ENCODE measurements at regions not wholly inside any gene's neighbourhood (a gene's known extent, or its start where the extent isn't known, plus 50 kb on each side); places are given as distances from the start of the nearest gene placed in this dataset.
A peak's percentile ranks its signal among the peaks of the same experiment; 100 is the strongest.

DNA sequence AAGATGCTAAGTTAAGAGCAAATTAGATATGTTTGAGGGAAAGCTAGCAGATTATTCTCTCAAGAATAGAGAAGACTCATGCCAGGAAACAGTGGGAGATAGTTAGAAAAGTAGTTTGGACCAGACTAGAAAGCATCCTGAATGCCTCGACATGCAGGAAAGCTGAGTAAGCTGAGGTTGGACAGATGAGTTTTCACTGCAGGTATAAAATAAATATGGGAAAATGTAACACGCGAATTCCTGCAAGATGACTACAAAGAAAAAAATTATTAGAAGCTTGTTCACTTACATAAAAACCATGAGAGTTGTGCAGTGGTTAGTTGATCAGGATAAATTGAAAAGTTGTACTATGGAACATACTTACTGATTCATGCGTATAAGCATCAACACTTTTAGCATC is 484.2 kb upstream of the MANEA start:
- Histone ChIP-seq H2BK120ac (ENCODE audit: low read depth, low read length) (no peak overlapping the region), H4K8ac (ENCODE audit: low read depth, low read length) (no peak overlapping the region), H3K4ac (ENCODE audit: low read length) (no peak overlapping the region), H2BK5ac (ENCODE audit: low read length) (no peak overlapping the region), H3K18ac (ENCODE audit: low read length) (no peak overlapping the region), H3K4me2 (ENCODE audit: insufficient read depth, low read length, poor library complexity, severe bottlenecking) (no peak overlapping the region), H2BK12ac (ENCODE audit: low read length) (no peak overlapping the region), H2BK15ac (ENCODE audit: low read length) (no peak overlapping the region), H3K4me3 (ENCODE audit: low read length in 2 of 2) (no peak overlapping the region), H3K36me3 (replicated peaks in 1 of 2; ENCODE audit: control insufficient read depth in 2 of 2, insufficient read depth in 2 of 2, low read length in 2 of 2) (no peaks in the 10 kb centered on the region), H3K23ac (ENCODE audit: low read depth, low read length, poor library complexity) (no peak overlapping the region), H3K27me3 (ENCODE audit: control insufficient read depth in 3 of 3, insufficient read depth in 3 of 3, low read depth in 1 of 3, low read length in 3 of 3) (no peaks in the 10 kb centered on the region), H3K79me1 (ENCODE audit: low read depth, low read length) (no peaks in the 10 kb centered on the region), H3K14ac (ENCODE audit: low read length) (no peak overlapping the region), H3K27ac (replicated peaks; ENCODE audit: low read length) (no peak overlapping the region), H3K9ac (ENCODE audit: low read depth, low read length, poor library complexity) (no peak overlapping the region), H2AK5ac (ENCODE audit: low read depth, low read length) (no peak overlapping the region), H3K4me1 (ENCODE audit: control insufficient read depth in 2 of 2, insufficient read depth in 1 of 2, low read depth in 1 of 2, low read length in 2 of 2) (no peaks in the 10 kb centered on the region), H3K9me3 (replicated peaks in 1 of 2; ENCODE audit: control insufficient read depth in 2 of 2, insufficient read depth in 1 of 2, low read depth in 1 of 2, low read length in 2 of 2) (no peaks in the 10 kb centered on the region), H2AFZ (ENCODE audit: low read length) (peak overlapping the region; percentile 21), H4K91ac (ENCODE audit: low read depth, low read length, poor library complexity) (no peak overlapping the region)
- no CpG with 5 or more reads among the region's 4 CpGs for WGBS, 2 donors (ENCODE audit: extremely low coverage in 2 of 2, insufficient read length in 2 of 2, insufficient replicate concordance in 1 of 2)
- DNase-seq (ENCODE audit: low spot score), result no peak

- H3K27ac ChIP-seq (replicated peaks; ENCODE audit: low read length), result no peak overlapping the region
- no peak overlapping the region for H4K8ac ChIP-seq (ENCODE audit: low read depth, low read length)
- no peak overlapping the region for H4K91ac ChIP-seq (ENCODE audit: low read depth, low read length, poor library complexity)
- no peak overlapping the region for H2BK120ac ChIP-seq (ENCODE audit: low read depth, low read length)
- no CpG with 5 or more reads among the region's 6 CpGs for WGBS, 2 donors (ENCODE audit: extremely low coverage in 2 of 2, insufficient read length in 2 of 2, insufficient replicate concordance in 1 of 2)
- no peak for DNase-seq (ENCODE audit: low spot score)
- H3K9me3 ChIP-seq (replicated peaks in 1 of 2; ENCODE audit: control insufficient read depth in 2 of 2, insufficient read depth in 1 of 2, low read depth in 1 of 2, low read length in 2 of 2), result no peaks in the 10 kb centered on the region
- no peak overlapping the region for H2BK12ac ChIP-seq (ENCODE audit: low read length)
- no peak overlapping the region for H3K14ac ChIP-seq (ENCODE audit: low read length)
- H3K18ac ChIP-seq (ENCODE audit: low read length), result no peak overlapping the region
- no peak overlapping the region for H2BK15ac ChIP-seq (ENCODE audit: low read length)
- no peaks in the 10 kb centered on the region for H3K4me1 ChIP-seq (ENCODE audit: control insufficient read depth in 2 of 2, insufficient read depth in 1 of 2, low read depth in 1 of 2, low read length in 2 of 2)
- no peak overlapping the region for H3K23ac ChIP-seq (ENCODE audit: low read depth, low read length, poor library complexity)
- H3K4me2 ChIP-seq (ENCODE audit: insufficient read depth, low read length, poor library complexity, severe bottlenecking), result no peak overlapping the region
- H3K27me3 ChIP-seq (ENCODE audit: control insufficient read depth in 3 of 3, insufficient read depth in 3 of 3, low read depth in 1 of 3, low read length in 3 of 3), result no peaks in the 10 kb centered on the region
- no peak overlapping the region for H2AK5ac ChIP-seq (ENCODE audit: low read depth, low read length)
- no peak overlapping the region for H2BK5ac ChIP-seq (ENCODE audit: low read length)
- H3K9ac ChIP-seq (ENCODE audit: low read depth, low read length, poor library complexity), result no peak overlapping the region
- H2AFZ ChIP-seq (ENCODE audit: low read length), result no peak overlapping the region
- no peaks in the 10 kb centered on the region for H3K79me1 ChIP-seq (ENCODE audit: low read depth, low read length)
- no peaks in the 10 kb centered on the region for H3K36me3 ChIP-seq (replicated peaks in 1 of 2; ENCODE audit: control insufficient read depth in 2 of 2, insufficient read depth in 2 of 2, low read length in 2 of 2)
- H3K4ac ChIP-seq (ENCODE audit: low read length), result no peak overlapping the region
- H3K4me3 ChIP-seq (ENCODE audit: low read length in 2 of 2), result no peak overlapping the region
Measured at GRCh38 chr6:95094751-95095663, 482.3 kb upstream of the MANEA start.

- H2BK12ac ChIP-seq (ENCODE audit: low read length), result no peak overlapping the region
- H4K8ac ChIP-seq (ENCODE audit: low read depth, low read length), result no peak overlapping the region
- no peak overlapping the region for H3K4me3 ChIP-seq (ENCODE audit: low read length in 2 of 2)
- H3K14ac ChIP-seq (ENCODE audit: low read length), result no peak overlapping the region
- no peak overlapping the region for H2AFZ ChIP-seq (ENCODE audit: low read length)
- H3K23ac ChIP-seq (ENCODE audit: low read depth, low read length, poor library complexity), result no peak overlapping the region
- H3K9me3 ChIP-seq (replicated peaks in 1 of 2; ENCODE audit: control insufficient read depth in 2 of 2, insufficient read depth in 1 of 2, low read depth in 1 of 2, low read length in 2 of 2), result no peaks in the 10 kb centered on the region
- no peak for DNase-seq (ENCODE audit: low spot score)
- no CpG with 5 or more reads among the region's 2 CpGs for WGBS, 2 donors (ENCODE audit: extremely low coverage in 2 of 2, insufficient read length in 2 of 2, insufficient replicate concordance in 1 of 2)
- H3K18ac ChIP-seq (ENCODE audit: low read length), result no peak overlapping the region
- H3K27ac ChIP-seq (replicated peaks; ENCODE audit: low read length), result no peak overlapping the region
- H2BK5ac ChIP-seq (ENCODE audit: low read length), result no peak overlapping the region
- H2BK15ac ChIP-seq (ENCODE audit: low read length), result no peak overlapping the region
- H3K4ac ChIP-seq (ENCODE audit: low read length), result no peak overlapping the region
- H2AK5ac ChIP-seq (ENCODE audit: low read depth, low read length), result no peak overlapping the region
- H2BK120ac ChIP-seq (ENCODE audit: low read depth, low read length), result no peak overlapping the region
- H3K27me3 ChIP-seq (ENCODE audit: control insufficient read depth in 3 of 3, insufficient read depth in 3 of 3, low read depth in 1 of 3, low read length in 3 of 3), result no peaks in the 10 kb centered on the region
- H3K36me3 ChIP-seq (replicated peaks in 1 of 2; ENCODE audit: control insufficient read depth in 2 of 2, insufficient read depth in 2 of 2, low read length in 2 of 2), result no peaks in the 10 kb centered on the region
- H4K91ac ChIP-seq (ENCODE audit: low read depth, low read length, poor library complexity), result no peak overlapping the region
- no peak overlapping the region for H3K4me2 ChIP-seq (ENCODE audit: insufficient read depth, low read length, poor library complexity, severe bottlenecking)
- H3K9ac ChIP-seq (ENCODE audit: low read depth, low read length, poor library complexity), result no peak overlapping the region
- no peaks in the 10 kb centered on the region for H3K4me1 ChIP-seq (ENCODE audit: control insufficient read depth in 2 of 2, insufficient read depth in 1 of 2, low read depth in 1 of 2, low read length in 2 of 2)
- H3K79me1 ChIP-seq (ENCODE audit: low read depth, low read length), result no peaks in the 10 kb centered on the region
Measured at GRCh38 chr6:95095855-95096254, 481.5 kb upstream of the MANEA start.

- H2BK12ac ChIP-seq (ENCODE audit: low read length), result no peak overlapping the region
- H2BK5ac ChIP-seq (ENCODE audit: low read length), result no peak overlapping the region
- no peaks in the 10 kb centered on the region for H3K27me3 ChIP-seq (ENCODE audit: control insufficient read depth in 3 of 3, insufficient read depth in 3 of 3, low read depth in 1 of 3, low read length in 3 of 3)
- H3K36me3 ChIP-seq (replicated peaks in 1 of 2; ENCODE audit: control insufficient read depth in 2 of 2, insufficient read depth in 2 of 2, low read length in 2 of 2), result no peaks in the 10 kb centered on the region
- H3K4me3 ChIP-seq (ENCODE audit: low read length in 2 of 2), result no peak overlapping the region
- no peak overlapping the region for H2BK15ac ChIP-seq (ENCODE audit: low read length)
- H3K14ac ChIP-seq (ENCODE audit: low read length), result no peak overlapping the region
- H3K18ac ChIP-seq (ENCODE audit: low read length), result no peak overlapping the region
- no peak overlapping the region for H4K91ac ChIP-seq (ENCODE audit: low read depth, low read length, poor library complexity)
- no peak overlapping the region for H2AK5ac ChIP-seq (ENCODE audit: low read depth, low read length)
- H3K4me1 ChIP-seq (ENCODE audit: control insufficient read depth in 2 of 2, insufficient read depth in 1 of 2, low read depth in 1 of 2, low read length in 2 of 2), result no peaks in the 10 kb centered on the region
- H3K4ac ChIP-seq (ENCODE audit: low read length), result no peak overlapping the region
- no peak overlapping the region for H3K27ac ChIP-seq (replicated peaks; ENCODE audit: low read length)
- no peak overlapping the region for H3K23ac ChIP-seq (ENCODE audit: low read depth, low read length, poor library complexity)
- no peak overlapping the region for H3K9ac ChIP-seq (ENCODE audit: low read depth, low read length, poor library complexity)
- no peaks in the 10 kb centered on the region for H3K9me3 ChIP-seq (replicated peaks in 1 of 2; ENCODE audit: control insufficient read depth in 2 of 2, insufficient read depth in 1 of 2, low read depth in 1 of 2, low read length in 2 of 2)
- H3K79me1 ChIP-seq (ENCODE audit: low read depth, low read length), result no peaks in the 10 kb centered on the region
- WGBS, 2 donors (ENCODE audit: extremely low coverage in 2 of 2, insufficient read length in 2 of 2, insufficient replicate concordance in 1 of 2), result no CpG with 5 or more reads among the region's 1 CpG
- H3K4me2 ChIP-seq (ENCODE audit: insufficient read depth, low read length, poor library complexity, severe bottlenecking), result no peak overlapping the region
- no peak overlapping the region for H2AFZ ChIP-seq (ENCODE audit: low read length)
- DNase-seq (ENCODE audit: low spot score), result no peak
- H2BK120ac ChIP-seq (ENCODE audit: low read depth, low read length), result no peak overlapping the region
- no peak overlapping the region for H4K8ac ChIP-seq (ENCODE audit: low read depth, low read length)
Measured at GRCh38 chr6:95099410-95099809, 477.9 kb upstream of the MANEA start.
